Liver (tissue), 3 donors: ENCODE measurements at regions not wholly inside any gene's neighbourhood (a gene's known extent, or its start where the extent isn't known, plus 50 kb on each side); places are given as distances from the start of the nearest gene placed in this dataset.

Experiments used
- SP1 ChIP-seq: IDR thresholded peaks from 2 replicates; pipeline ENCODE4 v1.6.1; 2018; ENCODE audit warnings: antibody characterized with exemption, mild to moderate bottlenecking
- TF ChIP-seq, protein P1 (sequence below): fragments of 150-350 bp; IDR thresholded peaks from 2 replicates; pipeline ENCODE4 v1.5.1; 2017; ENCODE audit warnings: improper control_type of control experiment, low read depth, low read length; ENCODE audit not compliant: missing input control
- TF ChIP-seq, protein P2 (sequence below): IDR thresholded peaks from 2 replicates; pipeline ENCODE4 v1.6.1; 2016; ENCODE audit warnings: antibody characterized with exemption, mild to moderate bottlenecking
- TF ChIP-seq, protein P3 (sequence below): IDR thresholded peaks from 2 replicates; pipeline ENCODE4 v1.6.1; 2016; ENCODE audit warnings: antibody characterized with exemption
- TF ChIP-seq, protein P4 (sequence below): IDR thresholded peaks from 2 replicates; pipeline ENCODE4 v1.6.1; 2016; ENCODE audit warnings: antibody characterized with exemption
- TF ChIP-seq, protein P5 (sequence below): IDR thresholded peaks from 2 replicates; pipeline ENCODE4 v1.6.1; 2016; ENCODE audit warnings: antibody characterized with exemption
- donor health status: healthy.
- donor health status: healthy.

DNA sequence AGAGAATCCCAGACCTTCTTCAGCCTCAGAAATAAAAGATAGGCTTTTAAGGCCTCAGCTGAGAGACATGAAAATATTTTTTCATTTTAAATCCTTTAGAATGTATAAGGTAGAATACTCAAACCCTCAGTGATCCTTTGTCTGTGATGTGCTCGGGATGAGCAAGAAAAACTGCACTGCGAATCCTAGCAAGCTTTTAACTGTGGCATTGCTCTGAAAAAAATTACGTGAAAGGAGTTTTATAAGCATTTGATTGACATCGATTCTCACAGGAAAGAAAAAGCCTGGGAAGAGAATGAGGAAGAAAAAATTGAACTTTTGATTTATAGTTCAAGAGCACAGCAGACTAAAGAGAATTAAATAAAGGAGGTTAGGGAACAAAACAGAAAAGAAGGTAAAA, 120.0 kb downstream of the TMEM168 start:
- TF ChIP-seq, protein P1, sequence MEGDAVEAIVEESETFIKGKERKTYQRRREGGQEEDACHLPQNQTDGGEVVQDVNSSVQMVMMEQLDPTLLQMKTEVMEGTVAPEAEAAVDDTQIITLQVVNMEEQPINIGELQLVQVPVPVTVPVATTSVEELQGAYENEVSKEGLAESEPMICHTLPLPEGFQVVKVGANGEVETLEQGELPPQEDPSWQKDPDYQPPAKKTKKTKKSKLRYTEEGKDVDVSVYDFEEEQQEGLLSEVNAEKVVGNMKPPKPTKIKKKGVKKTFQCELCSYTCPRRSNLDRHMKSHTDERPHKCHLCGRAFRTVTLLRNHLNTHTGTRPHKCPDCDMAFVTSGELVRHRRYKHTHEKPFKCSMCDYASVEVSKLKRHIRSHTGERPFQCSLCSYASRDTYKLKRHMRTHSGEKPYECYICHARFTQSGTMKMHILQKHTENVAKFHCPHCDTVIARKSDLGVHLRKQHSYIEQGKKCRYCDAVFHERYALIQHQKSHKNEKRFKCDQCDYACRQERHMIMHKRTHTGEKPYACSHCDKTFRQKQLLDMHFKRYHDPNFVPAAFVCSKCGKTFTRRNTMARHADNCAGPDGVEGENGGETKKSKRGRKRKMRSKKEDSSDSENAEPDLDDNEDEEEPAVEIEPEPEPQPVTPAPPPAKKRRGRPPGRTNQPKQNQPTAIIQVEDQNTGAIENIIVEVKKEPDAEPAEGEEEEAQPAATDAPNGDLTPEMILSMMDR: no peak
- TF ChIP-seq, protein P2, sequence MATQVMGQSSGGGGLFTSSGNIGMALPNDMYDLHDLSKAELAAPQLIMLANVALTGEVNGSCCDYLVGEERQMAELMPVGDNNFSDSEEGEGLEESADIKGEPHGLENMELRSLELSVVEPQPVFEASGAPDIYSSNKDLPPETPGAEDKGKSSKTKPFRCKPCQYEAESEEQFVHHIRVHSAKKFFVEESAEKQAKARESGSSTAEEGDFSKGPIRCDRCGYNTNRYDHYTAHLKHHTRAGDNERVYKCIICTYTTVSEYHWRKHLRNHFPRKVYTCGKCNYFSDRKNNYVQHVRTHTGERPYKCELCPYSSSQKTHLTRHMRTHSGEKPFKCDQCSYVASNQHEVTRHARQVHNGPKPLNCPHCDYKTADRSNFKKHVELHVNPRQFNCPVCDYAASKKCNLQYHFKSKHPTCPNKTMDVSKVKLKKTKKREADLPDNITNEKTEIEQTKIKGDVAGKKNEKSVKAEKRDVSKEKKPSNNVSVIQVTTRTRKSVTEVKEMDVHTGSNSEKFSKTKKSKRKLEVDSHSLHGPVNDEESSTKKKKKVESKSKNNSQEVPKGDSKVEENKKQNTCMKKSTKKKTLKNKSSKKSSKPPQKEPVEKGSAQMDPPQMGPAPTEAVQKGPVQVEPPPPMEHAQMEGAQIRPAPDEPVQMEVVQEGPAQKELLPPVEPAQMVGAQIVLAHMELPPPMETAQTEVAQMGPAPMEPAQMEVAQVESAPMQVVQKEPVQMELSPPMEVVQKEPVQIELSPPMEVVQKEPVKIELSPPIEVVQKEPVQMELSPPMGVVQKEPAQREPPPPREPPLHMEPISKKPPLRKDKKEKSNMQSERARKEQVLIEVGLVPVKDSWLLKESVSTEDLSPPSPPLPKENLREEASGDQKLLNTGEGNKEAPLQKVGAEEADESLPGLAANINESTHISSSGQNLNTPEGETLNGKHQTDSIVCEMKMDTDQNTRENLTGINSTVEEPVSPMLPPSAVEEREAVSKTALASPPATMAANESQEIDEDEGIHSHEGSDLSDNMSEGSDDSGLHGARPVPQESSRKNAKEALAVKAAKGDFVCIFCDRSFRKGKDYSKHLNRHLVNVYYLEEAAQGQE: no peak
- no peak for TF ChIP-seq SP1
- TF ChIP-seq, protein P3, sequence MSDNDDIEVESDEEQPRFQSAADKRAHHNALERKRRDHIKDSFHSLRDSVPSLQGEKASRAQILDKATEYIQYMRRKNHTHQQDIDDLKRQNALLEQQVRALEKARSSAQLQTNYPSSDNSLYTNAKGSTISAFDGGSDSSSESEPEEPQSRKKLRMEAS: no peak
- TF ChIP-seq, protein P4, sequence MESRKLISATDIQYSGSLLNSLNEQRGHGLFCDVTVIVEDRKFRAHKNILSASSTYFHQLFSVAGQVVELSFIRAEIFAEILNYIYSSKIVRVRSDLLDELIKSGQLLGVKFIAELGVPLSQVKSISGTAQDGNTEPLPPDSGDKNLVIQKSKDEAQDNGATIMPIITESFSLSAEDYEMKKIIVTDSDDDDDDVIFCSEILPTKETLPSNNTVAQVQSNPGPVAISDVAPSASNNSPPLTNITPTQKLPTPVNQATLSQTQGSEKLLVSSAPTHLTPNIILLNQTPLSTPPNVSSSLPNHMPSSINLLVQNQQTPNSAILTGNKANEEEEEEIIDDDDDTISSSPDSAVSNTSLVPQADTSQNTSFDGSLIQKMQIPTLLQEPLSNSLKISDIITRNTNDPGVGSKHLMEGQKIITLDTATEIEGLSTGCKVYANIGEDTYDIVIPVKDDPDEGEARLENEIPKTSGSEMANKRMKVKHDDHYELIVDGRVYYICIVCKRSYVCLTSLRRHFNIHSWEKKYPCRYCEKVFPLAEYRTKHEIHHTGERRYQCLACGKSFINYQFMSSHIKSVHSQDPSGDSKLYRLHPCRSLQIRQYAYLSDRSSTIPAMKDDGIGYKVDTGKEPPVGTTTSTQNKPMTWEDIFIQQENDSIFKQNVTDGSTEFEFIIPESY: no peak
- TF ChIP-seq, protein P5, sequence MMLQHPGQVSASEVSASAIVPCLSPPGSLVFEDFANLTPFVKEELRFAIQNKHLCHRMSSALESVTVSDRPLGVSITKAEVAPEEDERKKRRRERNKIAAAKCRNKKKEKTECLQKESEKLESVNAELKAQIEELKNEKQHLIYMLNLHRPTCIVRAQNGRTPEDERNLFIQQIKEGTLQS: no peak
